Mucosa of descending colon (tissue), 3 donors: ENCODE measurements at regions not wholly inside any gene's neighbourhood (a gene's known extent, or its start where the extent isn't known, plus 50 kb on each side); places are given as distances from the start of the nearest gene placed in this dataset.

ENCODE experiments used
- ATAC-seq: fragments of 200-7000 bp; cut with Tn5 transposase; one replicate; pipeline ENCODE4 v1.9.1; 2020; ENCODE audit warnings: mild to moderate bottlenecking, moderate library complexity
- DNase-seq, 3 donors: peaks; one replicate each; pipeline ENCODE4 v3.0.0-alpha.2; 2020
- H3K36me3 ChIP-seq: fragments of 200-600 bp; one replicate; pipeline ENCODE4 v1.8.0; 2021; ENCODE audit warnings: low read depth, mild to moderate bottlenecking
- H3K4me1 ChIP-seq: fragments of 200-600 bp; one replicate; pipeline ENCODE4 v1.8.0; 2021; ENCODE audit warnings: low read depth, mild to moderate bottlenecking
- H3K4me3 ChIP-seq: fragments of 200-600 bp; one replicate; pipeline ENCODE4 v1.8.0; 2021; ENCODE audit warnings: mild to moderate bottlenecking
- H3K9me3 ChIP-seq: fragments of 200-600 bp; one replicate; pipeline ENCODE4 v1.8.0; 2021; ENCODE audit warnings: mild to moderate bottlenecking
- CTCF ChIP-seq: fragments of 200-600 bp; IDR thresholded peaks from one replicate; pipeline ENCODE4 v1.8.0; 2022; ENCODE audit warnings: antibody characterized with exemption, mild to moderate bottlenecking
- intact Hi-C, 2 donors: fragments of 100-400 bp; cut with DNase I in 1 of 2; cut with micrococcal nuclease in 1 of 2; formaldehyde crosslinking; loops; one replicate each; pipeline versions ENCODE4 v1.11.0 to v1.11.1; 2022; cut with DNase I, micrococcal nuclease
- donor health status: DM: no; HTN: no; CAD: no; lungs with moderate emphysema.
- donor health status: DM: no; HTN: no; CAD: no.
- donor health status: DM: no; HTN: yes; CAD: no.

DNA sequence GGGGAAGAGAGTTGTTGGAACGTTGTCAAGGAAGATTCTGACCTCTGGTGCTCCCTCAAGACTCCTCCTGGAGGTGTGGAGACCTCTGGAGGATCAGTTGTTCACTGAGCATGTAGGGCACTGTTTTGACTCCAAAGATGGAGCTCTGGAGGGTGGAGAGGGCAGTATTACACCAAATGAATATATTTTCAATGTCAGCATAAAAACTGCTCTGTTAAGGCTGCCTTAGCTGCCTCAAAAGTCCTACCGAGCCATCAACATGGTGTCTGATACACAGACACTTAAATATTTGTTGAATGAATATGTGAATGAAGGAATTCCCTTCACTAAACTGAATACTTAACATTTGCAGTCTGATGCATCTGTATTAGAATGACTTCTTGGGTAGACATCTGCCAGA lies 144.2 kb upstream of the SPON1 start:
- no peak overlapping the region for H3K4me3 ChIP-seq
- intact Hi-C loops = no loop called here
- ATAC-seq (no peak), DNase-seq (no peak)
- H3K36me3 ChIP-seq = no peaks in the 10 kb centered on the region
- H3K9me3 ChIP-seq = no peaks in the 10 kb centered on the region
- H3K4me1 ChIP-seq = no peaks in the 10 kb centered on the region
- TF ChIP-seq CTCF = no peak

DNA sequence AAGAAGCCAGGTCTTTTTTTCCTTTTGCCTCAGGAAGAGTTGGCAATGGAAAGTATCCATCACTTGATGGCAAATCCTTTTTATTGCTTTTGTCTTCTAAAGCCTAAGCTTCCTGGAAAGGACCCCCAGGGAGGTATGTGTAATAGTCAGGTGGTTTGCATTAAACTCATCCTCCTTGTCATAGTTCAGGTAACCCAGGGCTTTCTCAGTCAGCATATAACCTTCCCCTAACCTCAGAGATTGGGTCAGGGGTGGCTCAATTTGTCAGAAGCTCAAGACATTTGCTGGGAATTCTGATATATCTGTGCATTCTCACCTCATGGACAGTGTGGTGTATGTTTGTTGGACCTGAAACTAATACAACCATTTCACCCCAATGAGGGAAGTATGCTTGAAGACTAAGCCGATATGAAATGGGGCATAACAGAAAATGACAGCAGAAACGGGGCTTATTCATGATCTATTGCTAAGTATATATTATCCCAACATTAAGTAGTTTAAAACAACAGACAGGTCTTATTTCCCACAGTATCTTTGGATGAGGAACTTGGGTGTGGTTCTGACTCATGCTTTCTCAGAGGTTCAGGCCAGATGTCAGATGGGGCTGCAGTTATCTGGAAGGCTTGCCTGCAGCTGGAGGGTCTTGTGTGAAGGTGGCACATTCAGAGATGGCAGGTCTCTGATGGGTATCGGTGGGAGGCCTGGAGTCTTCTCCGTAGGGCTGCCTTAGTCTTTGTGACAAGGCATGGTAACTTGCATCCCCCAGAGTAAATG lies 135.8 kb upstream of the SPON1 start:
- no peak overlapping the region for H3K4me3 ChIP-seq
- no peaks in the 10 kb centered on the region for H3K36me3 ChIP-seq
- H3K9me3 ChIP-seq = no peaks in the 10 kb centered on the region
- no peaks in the 10 kb centered on the region for H3K4me1 ChIP-seq
- ATAC-seq (peak; percentile 44), DNase-seq (no peak)
- intact Hi-C loops = no loop called here
- no peak for TF ChIP-seq CTCF

- H3K36me3 ChIP-seq = no peaks in the 10 kb centered on the region
- DNase-seq = no peak
- intact Hi-C loops = no loop called here
- ATAC-seq = peak; percentile 20
- H3K4me3 ChIP-seq = no peak overlapping the region
- H3K9me3 ChIP-seq = no peaks in the 10 kb centered on the region
- H3K4me1 ChIP-seq = no peaks in the 10 kb centered on the region
- no peak for TF ChIP-seq CTCF
Observed at GRCh38 chr11:13831696-13832095, 130.8 kb upstream of the SPON1 start.

DNA sequence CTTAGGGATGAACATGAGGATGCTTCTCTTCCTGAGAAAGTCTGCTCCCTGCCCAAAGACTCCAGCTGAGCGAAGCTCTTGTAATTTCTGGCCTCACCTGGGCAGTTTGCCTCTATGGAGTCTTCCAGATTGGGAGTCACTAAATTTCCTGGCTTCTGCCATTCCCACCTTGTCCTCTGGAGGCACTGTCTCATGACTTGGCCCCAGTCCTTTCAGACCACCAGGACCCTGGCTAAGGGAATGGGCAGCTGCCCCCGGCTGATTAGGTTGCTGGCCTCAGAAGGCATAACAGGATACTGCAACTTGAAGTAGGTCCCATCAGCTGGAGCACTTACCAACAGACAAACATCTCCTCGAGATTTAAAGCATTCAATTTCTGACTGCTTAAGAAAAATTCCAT lies 128.1 kb upstream of the SPON1 start:
- no peaks in the 10 kb centered on the region for H3K9me3 ChIP-seq
- intact Hi-C loops = no loop called here
- no peak overlapping the region for H3K4me3 ChIP-seq
- no peaks in the 10 kb centered on the region for H3K36me3 ChIP-seq
- no peak for DNase-seq
- no peak for ATAC-seq
- no peaks in the 10 kb centered on the region for H3K4me1 ChIP-seq
- TF ChIP-seq CTCF = no peak

GRCh38 chr11:13836666-13837065 lies 125.9 kb upstream of the SPON1 start:
- ATAC-seq (peak; percentile 45), DNase-seq (no peak)
- Histone ChIP-seq H3K9me3 (no peaks in the 10 kb centered on the region), H3K36me3 (no peaks in the 10 kb centered on the region), H3K4me1 (no peaks in the 10 kb centered on the region), H3K4me3 (no peak overlapping the region)
- no peak for TF ChIP-seq CTCF
- intact Hi-C loops = no loop called here

DNA sequence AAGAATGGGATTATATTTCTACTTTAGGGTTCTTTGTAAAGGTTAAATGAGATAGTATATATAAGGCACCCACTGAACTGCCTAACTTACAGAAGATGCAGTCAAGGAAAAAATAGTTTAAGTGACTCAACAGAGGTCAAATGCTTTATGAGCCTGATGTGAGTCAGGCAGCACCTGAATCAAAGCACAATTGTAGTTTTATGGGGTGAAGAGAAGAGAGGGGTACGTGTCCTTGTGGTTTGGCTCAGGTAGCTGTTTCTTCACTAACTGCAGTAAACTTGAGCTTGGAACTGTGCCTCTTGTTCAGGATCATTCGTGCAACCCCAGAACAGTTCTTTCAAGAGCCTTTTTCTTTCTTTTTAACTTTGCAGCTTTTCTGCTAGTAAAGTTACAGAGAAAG lies 125.2 kb upstream of the SPON1 start:
- no peaks in the 10 kb centered on the region for H3K9me3 ChIP-seq
- no peaks in the 10 kb centered on the region for H3K36me3 ChIP-seq
- no peak for DNase-seq
- TF ChIP-seq CTCF = no peak
- no peaks in the 10 kb centered on the region for H3K4me1 ChIP-seq
- no peak overlapping the region for H3K4me3 ChIP-seq
- intact Hi-C loops = no loop called here
- peak; percentile 89 for ATAC-seq
